ENCODE measurements at regions not wholly inside any gene's neighbourhood (a gene's known extent, or its start where the extent isn't known, plus 50 kb on each side); places are given as distances from the start of the nearest gene placed in this dataset.

DNA sequence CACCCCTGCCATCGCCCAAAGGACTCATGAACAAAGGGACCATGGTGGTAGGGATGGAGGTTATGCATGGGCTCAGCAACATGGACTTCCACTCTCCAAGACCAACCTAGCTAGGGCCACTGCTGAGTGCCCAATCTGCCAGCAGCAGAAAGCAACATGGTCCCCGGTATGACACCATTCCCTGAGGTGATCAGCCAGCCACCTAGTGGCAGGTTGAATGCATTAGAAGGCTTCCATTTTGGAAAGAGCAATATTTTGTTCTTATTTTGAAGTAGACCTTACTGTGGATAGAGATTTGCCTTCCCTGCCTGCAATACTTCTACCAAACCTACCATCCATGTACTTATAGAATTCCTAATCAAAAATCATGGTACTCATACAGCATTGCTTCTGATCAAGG lies 99.8 kb downstream of the METTL4 start:
- H3K4me2 ChIP-seq (ENCODE audit: insufficient read depth, low read length) = no peak overlapping the region
- H3K27ac ChIP-seq (ENCODE audit: low read depth, low read length) = no peak overlapping the region
- no peaks in the 10 kb centered on the region for H3K4me1 ChIP-seq (ENCODE audit: insufficient read depth, low read length)
- H3K79me2 ChIP-seq (ENCODE audit: insufficient read depth, low read length) = no peaks in the 10 kb centered on the region
- no peak overlapping the region for H2AFZ ChIP-seq (ENCODE audit: low read length)
- H3K36me3 ChIP-seq (ENCODE audit: insufficient read depth, low read length) = no peaks in the 10 kb centered on the region
- H3K4me3 ChIP-seq (ENCODE audit: insufficient read depth, low read length) = no peak overlapping the region
- DNase-seq (ENCODE audit: insufficient read length, low spot score, missing footprints) = no peak
- TF ChIP-seq, protein P1, sequence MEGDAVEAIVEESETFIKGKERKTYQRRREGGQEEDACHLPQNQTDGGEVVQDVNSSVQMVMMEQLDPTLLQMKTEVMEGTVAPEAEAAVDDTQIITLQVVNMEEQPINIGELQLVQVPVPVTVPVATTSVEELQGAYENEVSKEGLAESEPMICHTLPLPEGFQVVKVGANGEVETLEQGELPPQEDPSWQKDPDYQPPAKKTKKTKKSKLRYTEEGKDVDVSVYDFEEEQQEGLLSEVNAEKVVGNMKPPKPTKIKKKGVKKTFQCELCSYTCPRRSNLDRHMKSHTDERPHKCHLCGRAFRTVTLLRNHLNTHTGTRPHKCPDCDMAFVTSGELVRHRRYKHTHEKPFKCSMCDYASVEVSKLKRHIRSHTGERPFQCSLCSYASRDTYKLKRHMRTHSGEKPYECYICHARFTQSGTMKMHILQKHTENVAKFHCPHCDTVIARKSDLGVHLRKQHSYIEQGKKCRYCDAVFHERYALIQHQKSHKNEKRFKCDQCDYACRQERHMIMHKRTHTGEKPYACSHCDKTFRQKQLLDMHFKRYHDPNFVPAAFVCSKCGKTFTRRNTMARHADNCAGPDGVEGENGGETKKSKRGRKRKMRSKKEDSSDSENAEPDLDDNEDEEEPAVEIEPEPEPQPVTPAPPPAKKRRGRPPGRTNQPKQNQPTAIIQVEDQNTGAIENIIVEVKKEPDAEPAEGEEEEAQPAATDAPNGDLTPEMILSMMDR (IDR thresholded peaks at IDR 0.05; ENCODE audit: extremely low read depth, low read depth, low read length) = no peak
- H3K27me3 ChIP-seq (ENCODE audit: insufficient read depth, low read length) = no peaks in the 10 kb centered on the region
- H4K20me1 ChIP-seq (ENCODE audit: insufficient read depth, low read length) = no peaks in the 10 kb centered on the region
- H3K9me3 ChIP-seq (ENCODE audit: low read depth, low read length) = no peaks in the 10 kb centered on the region

DNA sequence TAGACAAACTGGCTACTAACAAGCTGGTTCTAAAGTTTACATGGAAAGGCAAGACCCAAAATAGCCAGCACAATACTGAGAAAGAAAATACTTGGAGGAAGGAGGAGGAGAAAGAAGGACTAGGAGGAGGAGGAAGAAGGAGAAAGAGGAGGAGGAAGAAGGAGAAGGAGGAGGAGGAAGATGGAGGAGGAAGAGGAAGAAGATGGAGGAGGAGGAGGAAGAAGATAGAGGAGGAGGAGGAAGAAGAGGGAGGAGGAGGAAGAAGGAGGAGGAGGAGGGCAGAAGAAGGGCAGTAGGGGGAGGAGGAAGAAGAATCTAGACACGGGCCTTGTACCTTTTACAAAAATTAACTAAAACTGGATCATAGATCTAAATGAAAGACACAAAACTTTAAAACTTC lies 92.6 kb downstream of the METTL4 start:
- H3K4me2 ChIP-seq (ENCODE audit: insufficient read depth, low read length) = no peak overlapping the region
- no peak for DNase-seq (ENCODE audit: insufficient read length, low spot score, missing footprints)
- H2AFZ ChIP-seq (ENCODE audit: low read length) = no peak overlapping the region
- H3K4me1 ChIP-seq (ENCODE audit: insufficient read depth, low read length) = no peaks in the 10 kb centered on the region
- TF ChIP-seq, protein P1 (IDR thresholded peaks at IDR 0.05; ENCODE audit: extremely low read depth, low read depth, low read length) = no peak
- H3K79me2 ChIP-seq (ENCODE audit: insufficient read depth, low read length) = no peaks in the 10 kb centered on the region
- no peak overlapping the region for H3K27ac ChIP-seq (ENCODE audit: low read depth, low read length)
- no peaks in the 10 kb centered on the region for H3K36me3 ChIP-seq (ENCODE audit: insufficient read depth, low read length)
- H3K9me3 ChIP-seq (ENCODE audit: low read depth, low read length) = no peaks in the 10 kb centered on the region
- H3K27me3 ChIP-seq (ENCODE audit: insufficient read depth, low read length) = no peaks in the 10 kb centered on the region
- H3K4me3 ChIP-seq (ENCODE audit: insufficient read depth, low read length) = no peak overlapping the region
- no peaks in the 10 kb centered on the region for H4K20me1 ChIP-seq (ENCODE audit: insufficient read depth, low read length)

DNA sequence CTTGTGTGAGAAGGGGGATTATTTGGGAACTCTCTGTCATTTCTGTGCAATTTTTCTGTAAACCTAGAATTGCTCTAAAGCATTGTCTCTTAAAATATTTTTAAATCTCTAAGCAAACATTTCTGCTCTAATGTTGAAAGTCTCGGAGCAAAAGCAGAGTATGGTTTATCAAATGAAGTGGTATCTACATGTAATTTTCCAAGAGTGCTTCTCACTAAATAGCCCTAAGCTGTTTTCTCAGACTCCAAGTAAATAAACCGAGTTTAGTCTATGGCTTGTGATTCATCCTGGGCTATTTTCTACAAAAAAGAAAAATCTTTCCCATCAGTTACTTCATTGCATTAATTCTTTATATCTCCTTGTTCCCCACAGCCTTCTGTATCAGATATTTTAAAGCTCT lies 90.8 kb downstream of the METTL4 start:
- Histone ChIP-seq H3K36me3 (ENCODE audit: insufficient read depth, low read length) (no peaks in the 10 kb centered on the region), H3K4me3 (ENCODE audit: insufficient read depth, low read length) (no peak overlapping the region), H2AFZ (ENCODE audit: low read length) (no peak overlapping the region), H4K20me1 (ENCODE audit: insufficient read depth, low read length) (no peaks in the 10 kb centered on the region), H3K4me2 (ENCODE audit: insufficient read depth, low read length) (no peak overlapping the region), H3K27me3 (ENCODE audit: insufficient read depth, low read length) (no peaks in the 10 kb centered on the region), H3K9me3 (ENCODE audit: low read depth, low read length) (no peaks in the 10 kb centered on the region), H3K79me2 (ENCODE audit: insufficient read depth, low read length) (no peaks in the 10 kb centered on the region), H3K4me1 (ENCODE audit: insufficient read depth, low read length) (no peaks in the 10 kb centered on the region), H3K27ac (ENCODE audit: low read depth, low read length) (no peak overlapping the region)
- DNase-seq (ENCODE audit: insufficient read length, low spot score, missing footprints) = no peak
- TF ChIP-seq, protein P1 (IDR thresholded peaks at IDR 0.05; ENCODE audit: extremely low read depth, low read depth, low read length) = no peak

DNA sequence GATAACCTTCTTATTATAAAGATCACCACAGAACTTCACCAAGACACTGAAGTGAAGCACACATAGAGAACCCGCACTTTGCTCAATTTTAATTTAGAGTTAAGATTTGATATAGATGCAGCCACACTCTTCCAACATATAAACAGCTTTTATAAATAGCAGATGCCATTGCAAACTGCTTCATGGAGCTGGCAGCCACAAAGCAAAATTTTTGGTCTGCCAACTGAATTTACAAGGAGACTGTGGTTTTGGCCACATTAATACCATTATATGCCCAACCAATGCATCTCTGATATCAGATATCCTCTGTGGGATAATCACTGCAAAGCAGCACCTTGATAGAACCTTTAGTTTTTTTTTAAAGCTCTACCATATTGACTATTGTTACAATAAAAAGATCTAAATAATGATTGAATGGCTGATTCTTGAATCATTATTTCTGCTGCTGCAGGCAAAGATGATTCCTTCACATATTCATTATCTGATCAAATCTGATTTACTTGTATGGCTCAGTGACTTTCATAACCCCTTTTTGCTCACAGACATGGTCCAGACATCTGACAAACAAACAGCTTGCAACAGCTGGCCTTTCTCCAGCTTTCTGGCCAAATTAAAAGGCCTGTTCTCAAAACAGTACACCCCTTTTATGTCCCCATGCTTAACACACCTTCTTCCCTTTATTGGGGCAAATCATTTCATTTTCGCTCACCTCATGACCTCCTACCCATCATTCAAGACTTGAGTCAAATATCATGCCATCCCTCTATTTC lies 88.4 kb downstream of the METTL4 start:
- TF ChIP-seq, protein P1 (IDR thresholded peaks at IDR 0.05; ENCODE audit: extremely low read depth, low read depth, low read length) = no peak
- Histone ChIP-seq H3K27me3 (ENCODE audit: insufficient read depth, low read length) (no peaks in the 10 kb centered on the region), H3K4me1 (ENCODE audit: insufficient read depth, low read length) (no peaks in the 10 kb centered on the region), H3K27ac (ENCODE audit: low read depth, low read length) (no peak overlapping the region), H3K79me2 (ENCODE audit: insufficient read depth, low read length) (no peaks in the 10 kb centered on the region), H3K4me3 (ENCODE audit: insufficient read depth, low read length) (no peak overlapping the region), H3K4me2 (ENCODE audit: insufficient read depth, low read length) (no peak overlapping the region), H3K9me3 (ENCODE audit: low read depth, low read length) (no peaks in the 10 kb centered on the region), H3K36me3 (ENCODE audit: insufficient read depth, low read length) (no peaks in the 10 kb centered on the region), H2AFZ (ENCODE audit: low read length) (no peak overlapping the region), H4K20me1 (ENCODE audit: insufficient read depth, low read length) (no peaks in the 10 kb centered on the region)
- DNase-seq (ENCODE audit: insufficient read length, low spot score, missing footprints) = no peak

Data from osteoblast (primary cell).